ENCODE measurements at regions not wholly inside any gene's neighbourhood (a gene's known extent, or its start where the extent isn't known, plus 50 kb on each side); places are given as distances from the start of the nearest gene placed in this dataset.
"Not testable (repeated sequence)": the region's sequence is repeated elsewhere in the genome, so short reads cannot be mapped to it uniquely, and the experiment has no call there.

DNA sequence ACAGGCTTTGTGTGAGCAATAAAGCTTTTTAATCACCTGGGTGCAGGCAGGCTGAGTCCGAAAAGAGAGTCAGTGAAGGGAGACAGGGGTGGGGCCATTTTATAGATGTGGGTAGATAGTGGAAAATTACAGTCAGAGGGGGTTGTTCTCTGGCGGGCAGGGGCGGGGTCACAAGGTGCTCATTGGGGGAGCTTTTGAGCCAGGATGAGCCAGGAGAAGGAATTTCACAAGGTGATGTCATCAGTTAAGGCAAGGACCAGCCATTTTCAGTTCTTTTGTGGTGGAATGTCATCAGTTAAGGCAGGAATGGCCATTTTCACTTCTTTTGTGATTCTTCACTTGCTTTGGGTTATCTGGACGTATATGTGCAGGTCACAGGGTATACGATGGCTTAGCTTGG is 571.3 kb upstream of the PCDH7 start:
- DNase-seq (ENCODE audit: low read depth in 2 of 2): not testable (repeated sequence)

GRCh38 chr4:30149539-30149938 is 570.6 kb upstream of the PCDH7 start:
- not testable (repeated sequence) for DNase-seq (ENCODE audit: low read depth in 2 of 2)

DNA sequence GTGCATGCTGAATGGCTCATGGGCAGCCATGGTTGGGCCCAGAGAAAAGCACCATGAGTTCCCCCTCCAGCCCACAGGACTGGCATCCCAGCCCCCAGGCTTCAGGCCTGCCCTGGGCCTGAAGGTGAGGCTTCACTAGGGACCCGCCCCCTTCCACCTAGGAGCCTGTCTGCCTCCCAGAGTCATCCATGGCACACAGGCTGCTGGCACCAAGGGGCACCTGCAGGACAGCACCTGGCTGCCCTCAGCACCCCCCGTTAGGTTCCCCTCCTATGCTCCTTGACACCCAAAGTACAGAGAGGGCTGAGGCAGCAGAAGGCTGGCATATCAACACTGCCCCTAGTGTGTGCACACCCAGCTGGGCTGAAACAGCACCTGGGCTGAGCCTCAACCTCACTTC is 566.7 kb upstream of the PCDH7 start:
- no peak for DNase-seq (ENCODE audit: low read depth in 2 of 2)

DNA sequence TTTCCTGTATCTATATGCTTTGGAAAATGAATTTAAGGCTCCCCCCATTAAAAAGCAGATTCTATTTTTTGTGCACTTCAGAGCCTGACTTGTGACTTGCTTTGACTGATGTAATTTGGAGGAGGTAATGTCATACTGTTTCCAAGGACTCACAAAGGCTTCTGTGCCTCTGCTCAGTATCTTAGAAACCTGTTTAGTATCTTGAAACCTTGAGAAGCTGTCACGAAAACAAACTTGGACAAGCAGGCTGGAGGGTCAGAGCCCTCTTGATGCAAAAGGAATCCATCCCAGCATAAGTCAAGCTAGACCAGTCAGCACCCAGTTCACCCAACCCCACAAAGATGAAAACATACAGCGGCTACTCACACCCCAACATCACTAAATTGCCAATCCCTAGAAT is 560.0 kb upstream of the PCDH7 start:
- no peak for DNase-seq (ENCODE audit: low read depth in 2 of 2)

DNA sequence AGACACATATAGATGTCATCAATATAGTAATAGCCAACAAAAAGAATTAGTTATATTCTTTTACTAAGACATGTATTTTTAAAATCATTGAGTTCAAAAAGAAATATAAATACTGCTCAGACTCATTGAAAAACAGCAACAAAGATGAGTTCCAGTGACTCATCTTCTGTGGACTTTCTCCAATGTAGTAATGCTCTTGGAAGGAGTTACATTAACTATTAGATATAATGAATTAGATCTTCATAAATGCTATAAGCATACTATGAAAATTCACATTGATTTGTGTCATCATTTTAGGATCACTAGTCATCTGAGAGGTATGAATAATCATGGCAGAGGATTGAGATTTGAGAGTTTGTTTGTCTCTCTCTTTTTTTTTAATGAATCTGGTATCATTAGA is 547.8 kb upstream of the PCDH7 start:
- DNase-seq (ENCODE audit: low read depth in 2 of 2): no peak

GRCh38 chr4:30181512-30181911 is 538.7 kb upstream of the PCDH7 start:
- no peak for DNase-seq (ENCODE audit: low read depth in 2 of 2)

DNA sequence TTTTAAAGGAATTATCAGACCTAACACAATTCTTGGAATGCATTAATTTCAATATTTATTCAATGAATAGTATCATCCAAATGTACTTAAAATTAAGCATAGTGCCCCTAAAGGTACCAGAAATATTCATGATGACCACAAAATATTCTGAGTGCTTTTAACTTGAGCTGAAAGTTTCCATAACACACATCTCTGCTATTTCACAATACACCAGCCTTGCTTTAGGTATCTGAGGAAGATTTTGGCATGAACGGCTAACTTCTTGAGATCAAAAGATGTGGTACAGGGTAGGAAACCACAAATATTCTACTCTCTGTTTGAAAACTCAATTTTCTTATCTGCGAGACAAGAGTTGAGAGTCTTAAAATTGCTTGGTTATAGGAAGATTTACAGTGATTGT is 538.3 kb upstream of the PCDH7 start:
- DNase-seq (ENCODE audit: low read depth in 2 of 2): no peak

GRCh38 chr4:30182786-30183185 is 537.4 kb upstream of the PCDH7 start:
- no peak for DNase-seq (ENCODE audit: low read depth in 2 of 2)

DNA sequence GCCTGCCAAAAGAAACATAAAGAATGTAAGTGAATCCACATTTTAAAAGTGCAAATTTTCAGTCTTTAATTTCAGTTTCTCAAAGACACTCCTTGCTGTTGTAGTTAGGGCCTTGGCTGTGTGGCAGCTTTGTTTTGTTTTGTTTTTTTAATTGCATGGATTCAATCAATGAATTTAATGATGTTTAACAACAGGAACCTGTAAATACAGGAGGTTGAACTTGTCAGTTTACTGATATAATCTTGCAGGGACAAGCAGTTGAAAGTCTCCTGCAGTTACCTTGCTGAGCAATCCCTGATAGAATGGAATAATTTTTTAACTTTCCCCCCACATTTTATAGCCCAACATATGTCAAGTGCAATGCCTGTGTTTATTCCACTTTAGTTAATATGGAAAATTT is 528.3 kb upstream of the PCDH7 start:
- DNase-seq (ENCODE audit: low read depth in 2 of 2): no peak

DNA sequence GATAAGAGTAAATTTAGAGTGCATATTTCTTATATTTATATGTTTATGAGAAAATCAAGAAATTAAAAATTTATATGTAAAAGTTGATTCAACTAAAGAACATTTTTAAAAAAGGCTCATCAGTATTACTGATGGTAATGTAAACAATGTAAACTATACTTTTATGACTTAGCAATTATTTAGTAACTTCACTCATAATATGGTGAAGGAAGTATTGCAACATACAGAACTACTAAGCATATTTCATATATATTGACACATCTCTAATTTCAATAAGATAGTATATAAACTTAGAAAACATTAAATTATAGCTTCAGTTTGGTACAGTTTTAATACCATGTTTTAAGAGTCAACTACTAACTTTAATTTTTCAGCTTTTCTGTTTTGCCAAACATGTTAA is 512.8 kb upstream of the PCDH7 start:
- no peak for DNase-seq (ENCODE audit: low read depth in 2 of 2)

GRCh38 chr4:30208731-30209435 is 511.3 kb upstream of the PCDH7 start:
- DNase-seq (ENCODE audit: low read depth in 2 of 2): no peak

GRCh38 chr4:30215973-30216372 is 504.2 kb upstream of the PCDH7 start:
- not testable (repeated sequence) for DNase-seq (ENCODE audit: low read depth in 2 of 2)

DNA sequence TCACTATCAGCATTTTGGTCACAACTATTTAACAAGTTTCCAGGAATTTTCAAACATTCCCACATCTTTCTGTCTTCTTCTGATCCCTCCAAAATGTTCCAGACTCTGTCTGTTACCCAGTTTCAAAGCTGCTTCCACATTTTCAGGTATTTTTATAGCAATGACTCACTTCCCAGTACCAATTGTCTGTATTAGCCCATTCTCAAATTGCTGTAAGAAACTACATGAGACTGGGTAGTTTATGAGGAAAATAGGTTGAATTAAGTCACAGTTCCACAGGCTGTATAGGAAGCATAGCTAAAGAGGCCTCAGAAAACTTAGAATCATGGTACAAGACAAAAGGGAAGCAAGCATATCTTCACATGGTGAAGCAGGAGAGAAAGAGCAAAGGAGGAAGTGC is 475.0 kb upstream of the PCDH7 start:
- DNase-seq (ENCODE audit: low read depth in 2 of 2): no peak

DNA sequence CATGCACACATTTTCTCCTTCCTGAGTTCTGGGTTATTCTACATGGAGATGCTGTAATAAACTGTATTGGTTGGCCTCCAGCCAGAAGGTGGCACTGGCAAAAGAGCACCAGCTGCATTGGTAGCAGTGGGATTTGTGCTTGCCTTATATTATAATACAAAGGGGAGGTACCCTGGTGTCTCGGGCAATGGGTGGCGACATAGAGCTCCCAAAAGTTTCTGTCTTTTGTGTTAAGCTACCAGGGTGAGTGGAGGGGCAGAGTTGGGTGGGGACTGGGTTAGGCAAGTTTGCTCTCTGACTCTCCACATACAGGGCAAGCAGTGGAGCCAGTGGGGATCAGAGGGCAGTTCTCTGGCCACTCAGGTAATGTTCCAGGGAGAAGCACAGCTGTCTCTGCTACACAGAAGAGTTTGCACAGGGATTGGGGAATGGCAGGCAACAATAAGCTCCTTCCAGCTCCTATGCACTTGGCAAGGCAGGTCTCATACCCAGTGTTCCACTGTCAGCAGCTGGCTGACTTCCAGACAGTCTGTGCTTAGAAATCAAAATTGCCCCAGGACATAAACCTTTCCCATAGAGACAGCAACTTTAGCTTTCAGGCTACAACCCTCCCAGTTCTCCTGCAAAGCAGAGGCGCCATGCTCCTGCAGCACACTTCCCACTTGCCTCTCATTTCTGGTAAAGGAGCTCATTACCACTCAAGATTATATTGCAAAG is 463.9 kb upstream of the PCDH7 start:
- DNase-seq (ENCODE audit: low read depth in 2 of 2): no peak

- no peak for DNase-seq (ENCODE audit: low read depth in 2 of 2)
Observed at GRCh38 chr4:30258949-30259348, 461.2 kb upstream of the PCDH7 start.

- no peak for DNase-seq (ENCODE audit: low read depth in 2 of 2)
Observed at GRCh38 chr4:30262379-30262778, 457.8 kb upstream of the PCDH7 start.

DNA sequence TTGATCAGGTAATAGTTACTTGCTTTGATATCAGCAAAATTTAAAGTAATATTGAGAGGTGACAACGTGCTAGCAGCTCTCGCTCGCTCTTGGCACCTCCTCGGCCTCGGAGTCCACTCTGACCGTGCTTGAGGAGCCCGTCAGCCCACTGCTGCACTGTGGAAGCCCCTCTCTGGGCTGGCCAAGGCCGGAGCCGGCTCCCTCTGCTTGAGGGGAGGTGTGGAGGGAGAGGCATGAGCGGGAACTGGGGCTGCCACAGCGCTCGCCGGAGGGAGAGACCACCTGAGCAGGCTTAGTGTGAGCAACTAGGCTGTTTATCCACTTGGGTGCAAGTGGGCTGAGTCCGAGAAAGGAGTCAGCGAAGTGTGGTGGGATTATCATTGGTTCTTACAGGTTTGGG is 455.7 kb upstream of the PCDH7 start:
- DNase-seq (ENCODE audit: low read depth in 2 of 2): no peak

- no peak for DNase-seq (ENCODE audit: low read depth in 2 of 2)
Observed at GRCh38 chr4:30265716-30266115, 454.5 kb upstream of the PCDH7 start.

DNA sequence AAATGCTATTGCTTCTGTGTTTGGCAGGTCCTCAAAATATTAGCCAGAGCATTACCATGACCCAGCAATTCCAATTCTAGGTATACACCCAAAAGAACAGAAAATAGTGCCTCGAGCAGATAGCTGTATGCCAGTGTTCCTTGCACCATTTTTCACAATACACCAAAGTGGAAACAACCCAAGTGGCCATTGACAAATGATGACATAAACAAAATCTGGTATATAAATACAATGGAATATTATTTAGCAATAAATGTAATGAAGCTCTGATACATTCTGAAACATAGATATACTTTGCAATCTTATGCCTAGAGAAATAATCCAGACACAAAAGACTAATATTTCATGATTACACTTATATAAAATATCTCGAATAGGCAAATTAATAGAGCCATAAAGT is 451.8 kb upstream of the PCDH7 start:
- DNase-seq (ENCODE audit: low read depth in 2 of 2): no peak

GRCh38 chr4:30269850-30270249 is 450.3 kb upstream of the PCDH7 start:
- DNase-seq (ENCODE audit: low read depth in 2 of 2): no peak

DNA sequence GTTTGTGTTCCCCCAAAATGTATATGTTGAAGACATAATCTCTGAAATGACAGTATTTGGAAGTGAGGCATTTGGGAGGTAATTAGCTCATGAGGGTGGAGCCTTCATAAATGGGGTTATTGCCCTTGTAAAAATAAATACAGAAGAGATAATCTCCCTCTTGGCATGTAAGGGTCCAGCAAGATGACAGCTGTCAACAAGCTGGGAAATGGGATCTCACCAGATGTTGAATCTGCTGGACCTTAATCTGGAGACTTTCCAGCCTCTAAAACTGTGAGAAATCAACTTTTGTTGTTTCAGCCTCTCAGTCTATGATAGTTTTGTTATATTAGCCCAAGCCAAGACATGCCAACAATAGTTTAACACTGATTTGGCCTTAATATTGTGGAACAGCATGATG is 438.2 kb upstream of the PCDH7 start:
- DNase-seq (ENCODE audit: low read depth in 2 of 2): no peak

- DNase-seq (ENCODE audit: low read depth in 2 of 2): no peak
Observed at GRCh38 chr4:30283336-30283735, 436.8 kb upstream of the PCDH7 start.

DNA sequence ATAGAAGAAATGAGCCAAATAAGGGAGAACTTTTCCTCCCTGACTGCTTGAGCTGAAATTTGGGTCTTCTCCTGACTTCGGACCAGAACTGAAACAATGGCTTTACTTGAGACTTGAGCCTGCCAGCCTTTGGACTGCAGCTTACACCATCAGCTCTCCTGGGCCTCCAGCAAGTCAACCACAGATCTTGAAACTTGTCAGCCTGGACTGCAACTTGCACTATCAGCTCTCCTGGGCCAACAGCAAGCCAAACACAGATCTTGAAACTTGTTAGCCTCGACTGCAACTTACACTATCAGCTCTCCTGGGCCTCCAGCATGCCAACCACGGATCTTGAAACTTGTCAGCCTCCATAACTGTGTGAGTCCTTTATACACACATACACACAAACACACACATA is 425.9 kb upstream of the PCDH7 start:
- no peak for DNase-seq (ENCODE audit: low read depth in 2 of 2)

DNA sequence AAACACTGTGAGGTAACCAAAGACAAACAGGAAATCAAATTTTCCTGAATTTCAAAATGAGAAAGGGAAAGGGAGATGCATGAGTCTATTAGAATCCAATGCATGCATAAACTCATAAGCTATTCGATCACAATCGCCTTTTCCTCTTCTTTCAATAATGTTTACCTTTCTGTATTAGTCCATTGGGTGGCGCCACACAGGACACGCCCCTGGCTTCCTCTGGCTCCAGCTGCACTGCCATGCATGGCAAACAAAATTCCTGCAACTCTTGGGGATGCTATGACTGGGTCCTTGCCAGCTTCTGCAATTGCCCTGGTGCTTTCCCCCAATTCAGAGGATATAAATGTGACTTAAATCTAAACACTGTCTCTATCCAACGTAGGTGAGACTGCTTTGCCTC is 424.5 kb upstream of the PCDH7 start:
- no peak for DNase-seq (ENCODE audit: low read depth in 2 of 2)
